BE2C (cell line): ENCODE measurements at regions not wholly inside any gene's neighbourhood (a gene's known extent, or its start where the extent isn't known, plus 50 kb on each side); places are given as distances from the start of the nearest gene placed in this dataset.
A peak's percentile ranks its signal among the peaks of the same experiment; 100 is the strongest.

Source experiments
- DNase-seq: peaks from one replicate; pipeline ENCODE4 v3.0.0-alpha.2; 2020
- H3K27me3 ChIP-seq: fragments of 250-450 bp; sonication (Bioruptor Pico); 2 replicates; pipeline ENCODE4 v1.5.1; 2020; ENCODE audit warnings: mild to moderate bottlenecking
- H3K36me3 ChIP-seq: fragments of 250-450 bp; sonication (Bioruptor Pico); 2 replicates; pipeline ENCODE4 v1.5.1; 2020; ENCODE audit warnings: mild to moderate bottlenecking
- H3K4me1 ChIP-seq: fragments of 250-450 bp; sonication (Bioruptor Pico); 2 replicates; pipeline ENCODE4 v1.5.1; 2020
- H3K4me3 ChIP-seq: 2 replicates; pipeline ENCODE4 v1.5.1; 2011; ENCODE audit warnings: low read depth, low read length
- H3K9me3 ChIP-seq: fragments of 250-450 bp; sonication (Bioruptor Pico); 2 replicates; pipeline ENCODE4 v1.5.1; 2020
- CTCF ChIP-seq: IDR thresholded peaks from 2 replicates; pipeline ENCODE4 v1.5.1; 2012; ENCODE audit warnings: mild to moderate bottlenecking, low read depth, low read length

- H3K9me3 ChIP-seq = no peaks in the 10 kb centered on the region
- no peaks in the 10 kb centered on the region for H3K27me3 ChIP-seq
- peaks cover 12% of the 10 kb centered on the region for H3K4me1 ChIP-seq
- peaks cover 12% of the 10 kb centered on the region for H3K36me3 ChIP-seq
- no peak for TF ChIP-seq CTCF
- no peak overlapping the region for H3K4me3 ChIP-seq
- peak; percentile 46 for DNase-seq
Observed at GRCh38 chr21:28207436-28208173, 785.1 kb downstream of the LTN1 start.

- Histone ChIP-seq H3K9me3 (peaks cover 4% of the 10 kb centered on the region; the same call in 1 of the 2 replicates), H3K36me3 (no peaks in the 10 kb centered on the region; the same call in 1 of the 2 replicates), H3K27me3 (no peaks in the 10 kb centered on the region), H3K4me1 (no peaks in the 10 kb centered on the region), H3K4me3 (no peak overlapping the region)
- no peak for TF ChIP-seq CTCF
- no peak for DNase-seq
Observed at GRCh38 chr21:28200726-28201125, 792.0 kb downstream of the LTN1 start.

- H3K9me3 ChIP-seq = peaks cover 5% of the 10 kb centered on the region; the same call in 1 of the 2 replicates
- H3K27me3 ChIP-seq = no peaks in the 10 kb centered on the region
- peaks cover 4% of the 10 kb centered on the region; the same call in 1 of the 2 replicates for H3K36me3 ChIP-seq
- DNase-seq = no peak
- H3K4me1 ChIP-seq = no peaks in the 10 kb centered on the region
- H3K4me3 ChIP-seq = no peak overlapping the region
- no peak for TF ChIP-seq CTCF
Observed at GRCh38 chr21:28196981-28197380, 795.7 kb downstream of the LTN1 start.

GRCh38 chr21:28193189-28193588 lies 799.5 kb downstream of the LTN1 start:
- Histone ChIP-seq H3K4me1 (no peaks in the 10 kb centered on the region), H3K36me3 (peaks cover 4% of the 10 kb centered on the region; the same call in 1 of the 2 replicates), H3K4me3 (no peak overlapping the region), H3K27me3 (no peaks in the 10 kb centered on the region), H3K9me3 (0 out of 2 replicates have a peak, but pooled peaks cover 3% of the 10 kb centered on the region)
- peak; percentile 43 for TF ChIP-seq CTCF
- DNase-seq = no peak

- no peak for DNase-seq
- no peaks in the 10 kb centered on the region for H3K4me1 ChIP-seq
- TF ChIP-seq CTCF = no peak
- no peaks in the 10 kb centered on the region for H3K27me3 ChIP-seq
- no peaks in the 10 kb centered on the region for H3K36me3 ChIP-seq
- no peak overlapping the region for H3K4me3 ChIP-seq
- peaks cover 3% of the 10 kb centered on the region; the same call in 1 of the 2 replicates for H3K9me3 ChIP-seq
Observed at GRCh38 chr21:28186604-28187003, 806.1 kb downstream of the LTN1 start.

GRCh38 chr21:28181730-28182129 lies 810.9 kb downstream of the LTN1 start:
- DNase-seq = no peak
- Histone ChIP-seq H3K9me3 (peaks cover 3% of the 10 kb centered on the region; the same call in 1 of the 2 replicates), H3K4me1 (no peaks in the 10 kb centered on the region), H3K4me3 (no peak overlapping the region), H3K36me3 (no peaks in the 10 kb centered on the region), H3K27me3 (no peaks in the 10 kb centered on the region)
- no peak for TF ChIP-seq CTCF
